Esophagus squamous epithelium (tissue), 5 donors: ENCODE measurements at regions not wholly inside any gene's neighbourhood (a gene's known extent, or its start where the extent isn't known, plus 50 kb on each side); places are given as distances from the start of the nearest gene placed in this dataset.
A peak's percentile ranks its signal among the peaks of the same experiment; 100 is the strongest.

Source experiments
- DNase-seq: peaks from one replicate; lab custom pipeline; 2025; lab: John Stamatoyannopoulos, UW
- H3K27ac ChIP-seq, 4 donors: fragments of 200-600 bp; sonication (generic); one replicate each; pipeline ENCODE4 v1.5.1; 2016 to 2019; ENCODE audit warnings: mild to moderate bottlenecking in 1 of 4
- H3K27me3 ChIP-seq, 4 donors: fragments of 200-600 bp; sonication (generic); 1 replicate in 3 of 4; 2 replicates in 1 of 4; pipeline versions ENCODE4 v1.5.1 to v1.6.0; 2017 to 2021; ENCODE audit warnings: antibody characterized with exemption in 1 of 4
- H3K36me3 ChIP-seq, 3 donors: fragments of 200-600 bp; sonication (generic); one replicate each; pipeline ENCODE4 v1.5.1; 2016 to 2019
- H3K4me1 ChIP-seq, 3 donors: fragments of 200-600 bp; sonication (generic); one replicate each; pipeline ENCODE4 v1.5.1; 2017 to 2019
- H3K4me3 ChIP-seq, 4 donors: fragments of 200-600 bp; sonication (generic); 1 replicate in 3 of 4; 2 replicates in 1 of 4; pipeline ENCODE4 v1.5.1; 2016 to 2019; ENCODE audit warnings: mild to moderate bottlenecking in 2 of 4, moderate library complexity in 1 of 4
- H3K9me3 ChIP-seq, 3 donors: fragments of 200-600 bp; sonication (generic); one replicate each; pipeline ENCODE4 v1.5.1; 2016 to 2019
- POLR2A ChIP-seq, 4 donors: fragments of 450-650 bp; IDR thresholded peaks; one replicate each; pipeline ENCODE4 v1.6.1; 2017; ENCODE audit warnings: antibody characterized with exemption in 4 of 4, mild to moderate bottlenecking in 4 of 4, moderate library complexity in 3 of 4
- WGBS, 2 donors: methylation state at CpG; one replicate each; pipeline ENCODE4 v1.1.5; 2018; 5-methylcytosine and 5-hydroxymethylcytosine counted together
- intact Hi-C: fragments of 100-400 bp; cut with DNase I; formaldehyde crosslinking; loops from one replicate; pipeline ENCODE4 v1.15.0; 2022
- TF ChIP-seq, protein P1 (sequence below), 6 experiments: fragments of 450-650 bp in 4 of 6; fragments of 200-600 bp in 2 of 6; sonication (generic) in 2 of 6; IDR thresholded peaks; one replicate each; pipeline ENCODE4 v1.5.1; 2016 to 2019; ENCODE audit warnings: antibody characterized with exemption in 6 of 6, mild to moderate bottlenecking in 4 of 6, moderate library complexity in 4 of 6
- donor health status: DM: yes; HTN: yes; CAD: no.

DNA sequence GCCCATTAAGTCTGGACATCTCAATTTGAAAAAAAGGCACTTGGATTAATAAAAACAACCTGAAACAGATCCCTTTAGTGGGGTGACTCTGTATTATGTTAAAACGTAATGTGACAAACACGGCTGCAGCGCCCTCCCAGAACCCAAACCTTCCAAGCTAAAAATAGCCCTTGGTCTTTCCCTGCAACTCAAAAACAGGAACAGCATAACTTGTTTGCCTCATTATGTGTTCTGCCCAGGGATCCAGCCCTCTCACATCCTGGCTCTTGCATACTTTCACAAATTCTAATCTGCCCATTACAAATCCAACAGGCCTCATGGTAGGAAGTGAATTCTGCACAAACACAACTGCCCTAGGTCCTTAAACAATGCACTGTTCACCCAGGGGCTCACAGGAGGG is 94.7 kb upstream of the GADD45A start:
- Histone ChIP-seq H3K4me3 (no peak overlapping the region), H3K4me1 (peaks cover 0 to 34% (median 9%) of the 10 kb centered on the region in 3 donors), H3K36me3 (no peaks in the 10 kb centered on the region), H3K9me3 (no peaks in the 10 kb centered on the region), H3K27ac (peak overlapping the region in 3 of 4 donors; percentile 20 to 69 (median 38)), H3K27me3 (no peaks in the 10 kb centered on the region)
- intact Hi-C loops: no loop called here
- DNase-seq: no peak
- WGBS, 2 donors: 46 to 47% methylated on average over 3 of the region's 3 CpGs
- TF ChIP-seq, protein P1, sequence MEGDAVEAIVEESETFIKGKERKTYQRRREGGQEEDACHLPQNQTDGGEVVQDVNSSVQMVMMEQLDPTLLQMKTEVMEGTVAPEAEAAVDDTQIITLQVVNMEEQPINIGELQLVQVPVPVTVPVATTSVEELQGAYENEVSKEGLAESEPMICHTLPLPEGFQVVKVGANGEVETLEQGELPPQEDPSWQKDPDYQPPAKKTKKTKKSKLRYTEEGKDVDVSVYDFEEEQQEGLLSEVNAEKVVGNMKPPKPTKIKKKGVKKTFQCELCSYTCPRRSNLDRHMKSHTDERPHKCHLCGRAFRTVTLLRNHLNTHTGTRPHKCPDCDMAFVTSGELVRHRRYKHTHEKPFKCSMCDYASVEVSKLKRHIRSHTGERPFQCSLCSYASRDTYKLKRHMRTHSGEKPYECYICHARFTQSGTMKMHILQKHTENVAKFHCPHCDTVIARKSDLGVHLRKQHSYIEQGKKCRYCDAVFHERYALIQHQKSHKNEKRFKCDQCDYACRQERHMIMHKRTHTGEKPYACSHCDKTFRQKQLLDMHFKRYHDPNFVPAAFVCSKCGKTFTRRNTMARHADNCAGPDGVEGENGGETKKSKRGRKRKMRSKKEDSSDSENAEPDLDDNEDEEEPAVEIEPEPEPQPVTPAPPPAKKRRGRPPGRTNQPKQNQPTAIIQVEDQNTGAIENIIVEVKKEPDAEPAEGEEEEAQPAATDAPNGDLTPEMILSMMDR (IDR thresholded peaks at IDR 0.05): no peak
- no peak for TF ChIP-seq POLR2A (IDR thresholded peaks at IDR 0.05)

GRCh38 chr1:67594764-67595163 is 90.2 kb upstream of the GADD45A start:
- Histone ChIP-seq H3K27ac (no peak overlapping the region), H3K4me1 (peaks cover 0 to 12% (median 9%) of the 10 kb centered on the region in 3 donors), H3K9me3 (no peaks in the 10 kb centered on the region), H3K36me3 (no peaks in the 10 kb centered on the region), H3K4me3 (no peak overlapping the region), H3K27me3 (no peaks in the 10 kb centered on the region)
- 75 to 78% methylated on average over 2 of the region's 2 CpGs for WGBS, 2 donors
- intact Hi-C loops: no loop called here
- TF ChIP-seq, protein P1 (IDR thresholded peaks at IDR 0.05): no peak
- TF ChIP-seq POLR2A (IDR thresholded peaks at IDR 0.05): no peak
- DNase-seq: no peak

- Histone ChIP-seq H3K27ac (no peak overlapping the region), H3K27me3 (no peaks in the 10 kb centered on the region), H3K9me3 (no peaks in the 10 kb centered on the region), H3K36me3 (no peaks in the 10 kb centered on the region), H3K4me1 (no peaks in the 10 kb centered on the region), H3K4me3 (no peak overlapping the region)
- intact Hi-C loops: no loop called here
- no peak for DNase-seq
- WGBS, 2 donors: 76 to 82% methylated on average over 2 to 3 of the region's 3 CpGs
- TF ChIP-seq POLR2A (IDR thresholded peaks at IDR 0.05): no peak
- TF ChIP-seq, protein P1 (IDR thresholded peaks at IDR 0.05): no peak
Measured at GRCh38 chr1:67596674-67597073, 88.3 kb upstream of the GADD45A start.

DNA sequence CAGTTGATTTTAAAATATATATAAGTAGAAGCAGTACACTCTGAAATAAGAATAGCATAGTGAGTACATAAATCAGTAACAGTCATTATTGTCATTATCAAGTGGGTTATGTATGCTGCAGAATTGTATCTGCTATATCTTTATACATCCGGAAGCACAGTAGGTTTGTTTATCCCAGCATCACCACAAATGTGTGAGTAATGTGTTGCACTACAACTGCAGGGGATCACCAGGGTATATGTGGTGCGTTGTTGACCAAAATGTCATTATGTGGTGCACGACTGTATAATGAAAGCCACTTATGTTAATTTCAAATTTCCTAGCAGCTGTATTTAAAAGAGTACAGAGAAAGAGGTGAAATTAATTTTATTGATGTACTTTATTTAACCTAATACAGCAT is 87.7 kb upstream of the GADD45A start:
- H3K9me3 ChIP-seq: no peaks in the 10 kb centered on the region
- DNase-seq: no peak
- H3K27ac ChIP-seq: no peak overlapping the region
- intact Hi-C loops: no loop called here
- TF ChIP-seq, protein P1 (IDR thresholded peaks at IDR 0.05): no peak
- TF ChIP-seq POLR2A (IDR thresholded peaks at IDR 0.05): no peak
- no peak overlapping the region for H3K4me3 ChIP-seq
- no peaks in the 10 kb centered on the region for H3K36me3 ChIP-seq
- no peaks in the 10 kb centered on the region for H3K4me1 ChIP-seq
- no peaks in the 10 kb centered on the region for H3K27me3 ChIP-seq
- 82 to 87% methylated on average over 3 of the region's 3 CpGs for WGBS, 2 donors

DNA sequence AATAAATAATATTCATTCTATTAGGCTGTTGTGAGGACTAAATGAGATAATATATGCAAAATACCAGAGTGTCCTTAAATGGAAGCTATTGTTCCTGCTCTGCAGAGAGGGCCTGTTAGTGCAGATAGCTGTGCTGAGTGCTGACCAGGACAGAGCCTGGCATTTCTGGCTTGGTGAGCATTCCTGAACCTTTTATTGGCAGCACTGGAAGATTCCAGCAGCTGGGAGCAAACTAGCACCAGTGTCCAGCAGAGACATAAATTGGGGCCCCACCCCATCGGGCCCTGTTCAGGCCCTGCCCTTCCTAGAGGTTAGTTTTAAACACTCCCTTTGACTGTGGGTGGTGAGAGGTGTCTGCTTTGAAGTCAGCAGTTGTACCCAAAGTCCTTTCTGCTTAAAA is 85.9 kb upstream of the GADD45A start:
- no peak overlapping the region for H3K27ac ChIP-seq
- intact Hi-C loops: no loop called here
- H3K4me3 ChIP-seq: no peak overlapping the region
- H3K27me3 ChIP-seq: no peaks in the 10 kb centered on the region
- TF ChIP-seq POLR2A (IDR thresholded peaks at IDR 0.05): no peak
- TF ChIP-seq, protein P1 (IDR thresholded peaks at IDR 0.05): no peak
- WGBS, 2 donors: 50 to 83% methylated on average over 1 of the region's 1 CpG
- H3K36me3 ChIP-seq: no peaks in the 10 kb centered on the region
- H3K9me3 ChIP-seq: no peaks in the 10 kb centered on the region
- DNase-seq: no peak
- H3K4me1 ChIP-seq: no peaks in the 10 kb centered on the region
